Limb (tissue), 2 donors: ENCODE measurements at regions not wholly inside any gene's neighbourhood (a gene's known extent, or its start where the extent isn't known, plus 50 kb on each side); places are given as distances from the start of the nearest gene placed in this dataset.

ENCODE experiments used
- DNase-seq, 2 donors: peaks; one replicate each; pipeline ENCODE4 v3.0.0-alpha.2; 2016; ENCODE audit errors: extremely low spot score in 2 of 2

DNA sequence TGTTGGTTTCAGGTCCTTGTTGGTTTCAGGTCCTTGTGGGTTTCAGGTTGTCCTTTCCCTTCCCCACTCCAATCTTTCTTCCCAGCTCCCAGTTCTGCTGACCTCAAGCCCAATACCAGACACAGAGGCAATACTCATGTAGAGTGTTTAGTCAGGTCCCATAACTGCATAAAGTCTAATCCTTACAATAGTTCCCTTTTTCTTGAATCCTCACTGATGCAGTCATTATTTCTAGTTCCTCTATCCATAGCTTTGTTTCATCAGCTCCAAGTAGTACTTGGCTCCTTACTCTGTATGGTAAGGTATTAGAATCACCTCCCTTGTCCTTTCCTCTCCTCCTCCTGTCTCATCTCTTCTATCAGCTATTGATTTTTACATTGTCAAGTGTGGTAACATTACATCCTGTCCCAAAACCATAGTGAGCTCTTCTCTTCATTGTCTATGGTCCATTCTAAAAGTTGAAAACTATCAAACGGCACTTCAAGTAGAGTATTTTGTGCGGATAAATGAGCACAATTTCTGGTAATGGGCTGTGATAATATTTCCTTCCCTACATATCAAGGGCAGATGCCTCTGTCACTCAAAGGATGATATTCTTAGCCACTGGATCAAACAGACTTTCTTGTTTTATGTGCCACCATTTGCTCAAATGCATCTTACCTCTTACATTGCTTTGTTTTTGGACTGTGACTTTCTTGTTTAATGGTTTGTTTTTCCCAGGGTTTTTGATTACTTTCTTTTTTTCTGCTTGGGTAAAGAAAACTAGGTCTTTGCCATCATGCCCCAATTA is 57.2 kb upstream of the JDP2 start:
- DNase-seq, result no peak

GRCh38 chr14:75371297-75371696 is 56.5 kb upstream of the JDP2 start:
- DNase-seq, result no peak

DNA sequence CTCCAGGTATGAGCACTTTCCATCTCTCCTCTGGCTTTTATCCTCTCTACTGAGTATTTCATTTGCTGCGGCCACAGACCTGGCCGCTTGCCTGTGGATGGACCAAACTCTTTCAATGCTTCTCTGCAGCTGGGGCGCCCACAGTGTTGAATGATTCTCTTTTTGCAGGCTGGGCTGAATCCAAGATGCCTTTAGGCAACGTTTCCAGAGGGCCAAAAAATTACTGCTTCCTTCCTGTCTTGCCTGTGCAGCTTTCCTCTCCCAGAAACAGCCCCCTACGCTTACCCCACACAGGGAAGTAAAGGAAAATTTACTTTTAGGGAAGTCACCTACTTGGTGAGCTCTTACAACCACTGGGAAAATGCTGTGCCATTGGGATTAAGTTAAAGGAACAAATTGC is 55.6 kb upstream of the JDP2 start:
- DNase-seq, result peak; percentile 45 to 50

GRCh38 chr14:75373133-75373532 is 54.7 kb upstream of the JDP2 start:
- DNase-seq, result no peak

GRCh38 chr14:75373616-75374015 is 54.2 kb upstream of the JDP2 start:
- no peak for DNase-seq

DNA sequence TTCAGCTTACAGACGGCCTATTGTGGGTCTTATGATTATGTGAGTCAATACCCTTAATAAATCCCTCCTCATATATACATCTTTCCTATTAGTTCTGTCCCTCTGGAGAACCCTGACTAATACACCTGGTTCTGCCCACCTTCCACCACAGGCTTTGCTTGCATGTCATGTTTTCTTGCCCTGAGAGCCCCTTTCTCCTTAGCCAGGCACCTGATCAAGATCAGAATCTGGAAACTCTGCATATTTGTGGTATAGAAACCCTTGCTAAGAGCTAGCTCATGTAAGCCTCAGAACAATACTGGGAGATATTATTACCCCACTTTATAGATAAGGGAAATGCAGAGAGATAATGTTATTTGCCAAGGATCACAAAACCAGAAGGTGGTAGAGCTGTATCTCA is 52.9 kb upstream of the JDP2 start:
- no peak for DNase-seq

GRCh38 chr14:75375983-75376382 is 51.8 kb upstream of the JDP2 start:
- no peak for DNase-seq
